ENCODE measurements at regions not wholly inside any gene's neighbourhood (a gene's known extent, or its start where the extent isn't known, plus 50 kb on each side); places are given as distances from the start of the nearest gene placed in this dataset.

DNA sequence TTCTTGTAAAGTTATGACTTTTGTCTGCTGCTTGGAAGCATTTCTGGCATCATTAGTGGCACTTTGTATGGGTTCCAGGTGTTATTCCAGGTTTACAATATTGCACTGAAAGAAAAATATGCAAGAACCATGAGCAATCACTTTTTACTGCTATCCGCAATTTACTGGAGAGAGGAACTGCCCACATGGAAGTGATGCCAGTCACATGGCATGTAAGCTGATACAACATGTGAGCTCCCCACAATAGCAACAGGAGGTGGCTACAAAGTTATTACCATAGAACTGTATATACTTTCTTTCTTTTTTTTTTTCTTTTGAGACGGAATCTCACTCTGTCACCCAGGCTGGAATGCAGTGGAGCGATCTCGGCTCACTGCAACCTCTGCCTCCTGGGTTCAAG lies 1012.1 kb downstream of the BCL11B start:
- TF ChIP-seq, protein P1, sequence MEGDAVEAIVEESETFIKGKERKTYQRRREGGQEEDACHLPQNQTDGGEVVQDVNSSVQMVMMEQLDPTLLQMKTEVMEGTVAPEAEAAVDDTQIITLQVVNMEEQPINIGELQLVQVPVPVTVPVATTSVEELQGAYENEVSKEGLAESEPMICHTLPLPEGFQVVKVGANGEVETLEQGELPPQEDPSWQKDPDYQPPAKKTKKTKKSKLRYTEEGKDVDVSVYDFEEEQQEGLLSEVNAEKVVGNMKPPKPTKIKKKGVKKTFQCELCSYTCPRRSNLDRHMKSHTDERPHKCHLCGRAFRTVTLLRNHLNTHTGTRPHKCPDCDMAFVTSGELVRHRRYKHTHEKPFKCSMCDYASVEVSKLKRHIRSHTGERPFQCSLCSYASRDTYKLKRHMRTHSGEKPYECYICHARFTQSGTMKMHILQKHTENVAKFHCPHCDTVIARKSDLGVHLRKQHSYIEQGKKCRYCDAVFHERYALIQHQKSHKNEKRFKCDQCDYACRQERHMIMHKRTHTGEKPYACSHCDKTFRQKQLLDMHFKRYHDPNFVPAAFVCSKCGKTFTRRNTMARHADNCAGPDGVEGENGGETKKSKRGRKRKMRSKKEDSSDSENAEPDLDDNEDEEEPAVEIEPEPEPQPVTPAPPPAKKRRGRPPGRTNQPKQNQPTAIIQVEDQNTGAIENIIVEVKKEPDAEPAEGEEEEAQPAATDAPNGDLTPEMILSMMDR (IDR thresholded peaks at IDR 0.05; ENCODE audit: low read depth, low read length), result no peak
- H3K27ac ChIP-seq, result no peak overlapping the region
- H3K36me3 ChIP-seq, result no peaks in the 10 kb centered on the region
- H3K4me3 ChIP-seq (ENCODE audit: low read depth, low read length), result no peak overlapping the region
- DNase-seq, result no peak
- H3K9me3 ChIP-seq (ENCODE audit: severe bottlenecking), result no peaks in the 10 kb centered on the region
- peaks cover 42% of the 10 kb centered on the region for H3K27me3 ChIP-seq (ENCODE audit: insufficient read depth, low read depth, severe bottlenecking)

DNA sequence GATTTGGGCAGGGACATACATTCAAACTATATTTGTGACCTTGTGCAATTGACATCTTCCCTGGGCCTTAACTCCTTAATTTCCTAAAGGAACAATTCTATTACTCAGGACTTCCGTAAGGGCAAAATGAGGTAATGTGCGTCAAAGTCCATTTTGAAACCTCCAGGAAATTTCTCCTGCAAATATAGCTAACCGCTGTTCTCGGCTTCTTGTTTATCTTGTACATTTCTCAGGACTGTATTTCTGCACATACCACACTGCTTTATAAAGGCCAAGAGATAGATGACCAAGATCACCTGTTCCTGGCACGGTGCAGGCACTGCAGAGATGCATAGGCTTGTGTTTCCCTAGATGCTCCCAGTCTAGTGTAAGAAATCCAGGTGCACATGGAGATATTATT lies 1009.4 kb downstream of the BCL11B start:
- no peak overlapping the region for H3K4me3 ChIP-seq (ENCODE audit: low read depth, low read length)
- TF ChIP-seq, protein P1 (IDR thresholded peaks at IDR 0.05; ENCODE audit: low read depth, low read length), result no peak
- no peak for DNase-seq
- H3K27me3 ChIP-seq (ENCODE audit: insufficient read depth, low read depth, severe bottlenecking), result peaks cover 23% of the 10 kb centered on the region
- no peaks in the 10 kb centered on the region for H3K9me3 ChIP-seq (ENCODE audit: severe bottlenecking)
- no peaks in the 10 kb centered on the region for H3K36me3 ChIP-seq
- no peak overlapping the region for H3K27ac ChIP-seq

DNA sequence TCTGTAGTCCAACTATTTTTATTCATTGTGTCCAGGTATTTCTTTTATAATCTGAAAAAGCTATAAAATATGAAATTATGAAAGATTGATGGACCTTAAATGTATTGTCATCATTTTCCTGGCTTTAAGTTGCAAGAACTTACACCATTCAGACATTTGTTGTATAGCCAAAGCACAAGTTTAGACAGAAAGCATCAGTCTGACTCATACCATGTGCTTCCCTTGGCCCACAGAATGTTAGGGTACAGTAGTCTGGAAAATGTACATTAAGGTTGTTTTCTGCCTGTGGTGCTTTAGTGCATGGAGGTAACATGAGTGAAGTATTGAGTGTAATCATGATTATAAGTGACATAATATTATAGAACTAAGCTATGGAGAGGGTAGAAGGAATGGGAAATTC lies 1002.5 kb downstream of the BCL11B start:
- TF ChIP-seq, protein P1 (IDR thresholded peaks at IDR 0.05; ENCODE audit: low read depth, low read length), result no peak
- no peak overlapping the region for H3K4me3 ChIP-seq (ENCODE audit: low read depth, low read length)
- no peak for DNase-seq
- H3K36me3 ChIP-seq, result no peaks in the 10 kb centered on the region
- H3K9me3 ChIP-seq (ENCODE audit: severe bottlenecking), result no peaks in the 10 kb centered on the region
- peaks cover 33% of the 10 kb centered on the region for H3K27me3 ChIP-seq (ENCODE audit: insufficient read depth, low read depth, severe bottlenecking)
- H3K27ac ChIP-seq, result no peak overlapping the region

DNA sequence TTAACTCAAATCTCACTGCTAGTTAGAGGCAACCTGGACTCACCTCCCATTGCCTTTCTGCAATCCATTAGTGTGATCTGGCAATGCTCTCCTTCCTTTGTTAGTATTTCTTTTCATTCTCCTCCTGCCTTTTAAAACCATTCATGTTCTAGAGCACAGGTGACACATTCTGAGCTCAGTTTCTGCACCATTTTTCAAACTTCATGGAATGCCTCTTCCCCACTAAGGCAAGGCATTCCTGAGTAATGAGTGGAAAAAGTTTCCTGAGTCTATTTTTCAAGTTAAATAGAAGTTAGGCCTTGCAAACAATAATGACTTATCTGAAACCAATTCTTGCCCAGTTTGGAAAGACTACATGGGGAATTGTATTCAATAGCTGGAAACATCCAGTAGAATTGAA lies 1001.8 kb downstream of the BCL11B start:
- H3K9me3 ChIP-seq (ENCODE audit: severe bottlenecking), result no peaks in the 10 kb centered on the region
- TF ChIP-seq, protein P1 (IDR thresholded peaks at IDR 0.05; ENCODE audit: low read depth, low read length), result no peak

DNA sequence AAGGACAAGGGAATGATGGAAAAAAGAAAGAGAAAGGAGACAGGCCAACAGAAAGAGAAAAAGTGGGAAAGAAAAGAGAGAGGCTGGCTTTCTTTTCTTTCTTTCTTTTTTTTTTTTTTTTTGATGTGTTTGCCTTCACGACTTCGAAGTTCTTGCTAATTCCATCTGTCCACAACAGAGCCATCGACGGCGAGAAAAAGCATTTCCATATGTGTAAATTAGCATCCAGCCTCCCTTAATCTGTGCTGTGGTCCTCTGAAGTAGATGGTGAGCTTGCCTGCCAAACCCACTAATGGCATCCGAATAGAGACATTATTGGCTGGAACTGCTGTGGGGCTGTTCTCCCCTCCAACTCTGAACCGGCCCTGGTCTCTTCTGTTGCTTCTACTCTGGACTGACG lies 997.4 kb downstream of the BCL11B start:
- TF ChIP-seq, protein P1 (IDR thresholded peaks at IDR 0.05; ENCODE audit: low read depth, low read length), result no peak
- Histone ChIP-seq H3K9me3 (ENCODE audit: severe bottlenecking) (no peaks in the 10 kb centered on the region), H3K36me3 (no peaks in the 10 kb centered on the region), H3K27ac (no peak overlapping the region), H3K4me3 (ENCODE audit: low read depth, low read length) (no peak overlapping the region), H3K27me3 (ENCODE audit: insufficient read depth, low read depth, severe bottlenecking) (peaks cover 71% of the 10 kb centered on the region)
- DNase-seq, result no peak

More for the DNA sequence above, 1001.8 kb downstream of the BCL11B start:
- Histone ChIP-seq H3K27ac (no peak overlapping the region), H3K36me3 (no peaks in the 10 kb centered on the region), H3K4me3 (ENCODE audit: low read depth, low read length) (no peak overlapping the region), H3K27me3 (ENCODE audit: insufficient read depth, low read depth, severe bottlenecking) (peaks cover 35% of the 10 kb centered on the region)
- DNase-seq, result no peak

DNA sequence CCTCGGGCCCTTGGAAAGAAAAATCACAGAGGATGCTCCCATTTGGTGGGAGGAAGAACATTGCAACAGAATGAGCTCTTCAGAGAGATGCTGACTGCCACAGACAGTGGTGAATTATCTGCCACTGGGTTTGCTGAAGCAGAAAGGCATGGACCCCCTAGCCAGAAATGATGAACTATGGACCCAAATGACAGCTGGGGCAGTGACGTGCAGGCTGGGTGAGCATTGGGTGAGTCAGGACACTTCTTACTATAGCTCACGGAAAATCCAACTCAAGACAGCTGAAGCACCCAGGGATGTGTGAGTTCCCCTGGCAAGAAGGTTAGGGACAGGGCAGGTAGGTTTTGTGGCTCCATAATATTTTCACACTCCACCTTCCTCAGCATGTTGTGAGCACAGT lies 993.2 kb downstream of the BCL11B start:
- TF ChIP-seq, protein P1 (IDR thresholded peaks at IDR 0.05; ENCODE audit: low read depth, low read length), result no peak
- Histone ChIP-seq H3K27me3 (ENCODE audit: insufficient read depth, low read depth, severe bottlenecking) (peaks cover 73% of the 10 kb centered on the region), H3K9me3 (ENCODE audit: severe bottlenecking) (no peaks in the 10 kb centered on the region), H3K4me3 (ENCODE audit: low read depth, low read length) (no peak overlapping the region), H3K36me3 (no peaks in the 10 kb centered on the region), H3K27ac (no peak overlapping the region)
- no peak for DNase-seq
